ENCODE measurements at regions not wholly inside any gene's neighbourhood (a gene's known extent, or its start where the extent isn't known, plus 50 kb on each side); places are given as distances from the start of the nearest gene placed in this dataset.

- no peak for TF ChIP-seq CTCF (IDR thresholded peaks at IDR 0.05; ENCODE audit: low read depth, low read length, missing control alignments)
- DNase-seq (ENCODE audit: extremely low read depth, low read depth), result no peak
- H3K4me3 ChIP-seq (replicated peaks; ENCODE audit: low read depth, low read length), result no peak overlapping the region
Measured at GRCh38 chr11:30149998-30150397, 80.8 kb upstream of the FSHB start.

GRCh38 chr11:30150425-30150824 lies 80.4 kb upstream of the FSHB start:
- DNase-seq (ENCODE audit: extremely low read depth, low read depth), result no peak
- no peak for TF ChIP-seq CTCF (IDR thresholded peaks at IDR 0.05; ENCODE audit: low read depth, low read length, missing control alignments)
- H3K4me3 ChIP-seq (replicated peaks; ENCODE audit: low read depth, low read length), result no peak overlapping the region

DNA sequence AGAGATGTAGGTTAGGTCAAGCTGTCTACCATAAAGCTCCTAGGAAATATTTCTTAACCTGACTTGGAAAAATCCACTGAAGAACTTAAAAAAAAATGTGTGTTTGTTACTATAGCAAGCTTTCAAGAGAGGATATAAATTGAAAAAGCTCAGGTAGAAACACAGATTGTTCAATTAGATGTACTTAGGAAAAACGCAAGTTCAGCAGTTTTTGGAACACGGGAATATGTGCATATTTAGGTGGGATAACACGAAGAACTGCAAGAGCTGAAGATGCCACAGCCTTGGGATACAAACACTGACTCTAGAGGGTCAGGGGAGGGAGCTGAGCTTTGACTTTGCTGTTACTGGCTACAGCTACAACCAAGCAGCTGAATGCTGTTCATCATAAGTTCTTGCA lies 77.8 kb upstream of the FSHB start:
- no peak for TF ChIP-seq CTCF (IDR thresholded peaks at IDR 0.05; ENCODE audit: low read depth, low read length, missing control alignments)
- no peak overlapping the region for H3K4me3 ChIP-seq (replicated peaks; ENCODE audit: low read depth, low read length)
- no peak for DNase-seq (ENCODE audit: extremely low read depth, low read depth)

GRCh38 chr11:30155428-30155827 lies 75.4 kb upstream of the FSHB start:
- no peak for DNase-seq (ENCODE audit: extremely low read depth, low read depth)
- TF ChIP-seq CTCF (IDR thresholded peaks at IDR 0.05; ENCODE audit: low read depth, low read length, missing control alignments), result no peak
- no peak overlapping the region for H3K4me3 ChIP-seq (replicated peaks; ENCODE audit: low read depth, low read length)

DNA sequence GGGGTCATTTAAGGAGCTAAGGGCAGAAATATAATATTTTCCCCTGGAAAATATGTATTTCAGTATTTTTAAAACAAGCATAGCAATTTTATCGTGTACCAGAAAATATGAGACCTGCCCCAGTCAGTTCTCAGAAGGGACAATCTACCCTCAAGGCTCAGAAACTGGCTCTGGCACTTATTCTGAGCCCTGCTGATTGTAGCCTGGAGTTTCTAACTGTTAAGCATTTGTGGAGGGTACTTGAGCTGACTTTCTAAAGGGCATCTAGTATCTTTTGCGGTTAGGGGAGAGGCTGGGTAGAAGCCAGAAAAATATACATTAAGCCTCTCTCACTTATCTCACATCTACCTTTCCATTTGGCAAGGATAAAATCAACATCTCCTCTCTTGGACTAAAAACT lies 71.3 kb upstream of the FSHB start:
- TF ChIP-seq CTCF (IDR thresholded peaks at IDR 0.05; ENCODE audit: low read depth, low read length, missing control alignments), result no peak
- DNase-seq (ENCODE audit: extremely low read depth, low read depth), result no peak
- H3K4me3 ChIP-seq (replicated peaks; ENCODE audit: low read depth, low read length), result no peak overlapping the region

DNA sequence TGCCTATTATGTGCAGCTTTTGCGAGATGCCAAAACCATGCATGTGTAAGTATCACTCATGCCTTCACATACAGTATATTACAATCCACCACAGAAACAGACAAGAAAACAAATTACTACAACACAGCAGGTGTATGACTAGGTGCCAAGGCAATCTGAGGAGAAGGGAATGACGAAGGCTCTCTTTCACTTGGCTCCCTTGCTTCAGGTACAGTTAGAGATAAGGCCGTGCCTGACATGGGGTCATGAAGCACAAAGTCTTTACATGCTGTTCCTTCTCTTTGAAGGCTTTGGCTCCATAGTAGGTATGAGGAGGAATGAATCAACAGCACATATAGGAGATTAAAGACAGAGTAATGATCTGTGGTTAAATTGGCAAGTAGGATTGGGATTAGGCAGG lies 65.2 kb upstream of the FSHB start:
- H3K4me3 ChIP-seq (replicated peaks; ENCODE audit: low read depth, low read length), result no peak overlapping the region
- DNase-seq (ENCODE audit: extremely low read depth, low read depth), result no peak

More for the DNA sequence above, 65.2 kb upstream of the FSHB start:
- TF ChIP-seq CTCF (IDR thresholded peaks at IDR 0.05; ENCODE audit: low read depth, low read length, missing control alignments), result no peak
